Liver (tissue), 8 donors: ENCODE measurements at regions not wholly inside any gene's neighbourhood (a gene's known extent, or its start where the extent isn't known, plus 50 kb on each side); places are given as distances from the start of the nearest gene placed in this dataset.

Experiments used
- DNase-seq: peaks from one replicate; pipeline ENCODE4 v3.0.0-alpha.2; 2017; ENCODE audit warnings: low spot score
- H3K27ac ChIP-seq, 2 donors: one replicate each; pipeline ENCODE4 v1.7.0; 2013; ENCODE audit warnings: inconsistent platforms in 2 of 2, low read length in 2 of 2, control low read depth in 1 of 2, low read depth in 1 of 2, mild to moderate bottlenecking in 1 of 2
- H3K27me3 ChIP-seq, 4 donors: one replicate each; pipeline versions ENCODE4 v1.6.1 to v1.7.0; 2013; ENCODE audit warnings: low read length in 3 of 4, inconsistent platforms in 1 of 4, mild to moderate bottlenecking in 1 of 4, moderate library complexity in 1 of 4; ENCODE audit not compliant: control insufficient read depth in 4 of 4, insufficient read depth in 4 of 4
- H3K36me3 ChIP-seq, 4 donors: one replicate each; pipeline versions ENCODE4 v1.6.1 to v1.7.0; 2013; ENCODE audit warnings: low read length in 3 of 4, mild to moderate bottlenecking in 3 of 4, low read depth in 1 of 4, moderate library complexity in 1 of 4; ENCODE audit not compliant: control insufficient read depth in 4 of 4, insufficient read depth in 3 of 4
- H3K4me1 ChIP-seq, 4 donors: one replicate each; pipeline versions ENCODE4 v1.6.1 to v1.7.0; 2013; ENCODE audit warnings: low read length in 3 of 4, mild to moderate bottlenecking in 3 of 4, moderate library complexity in 1 of 4; ENCODE audit not compliant: control insufficient read depth in 4 of 4, insufficient read depth in 4 of 4
- H3K4me3 ChIP-seq, 3 donors: one replicate each; pipeline versions ENCODE4 v1.6.1 to v1.7.0; 2013; ENCODE audit warnings: low read length in 3 of 3, control low read depth in 1 of 3, low read depth in 1 of 3, mild to moderate bottlenecking in 1 of 3
- H3K9ac ChIP-seq, 2 donors: one replicate each; pipeline ENCODE4 v1.7.0; 2013; ENCODE audit warnings: low read length in 2 of 2, mild to moderate bottlenecking in 2 of 2, moderate library complexity in 2 of 2, control low read depth in 1 of 2, low read depth in 1 of 2
- H3K9me3 ChIP-seq, 4 donors: one replicate each; pipeline versions ENCODE4 v1.6.1 to v1.7.0; 2013; ENCODE audit warnings: low read length in 3 of 4; ENCODE audit not compliant: control insufficient read depth in 4 of 4
- CTCF ChIP-seq: fragments of 150-350 bp; IDR thresholded peaks from 2 replicates; pipeline ENCODE4 v1.5.1; 2017; ENCODE audit warnings: improper control_type of control experiment, low read depth, low read length; ENCODE audit not compliant: missing input control
- EGR1 ChIP-seq, 2 donors: IDR thresholded peaks; 2 replicates each; pipeline ENCODE4 v1.6.1; 2016 to 2018; ENCODE audit warnings: antibody characterized with exemption in 2 of 2, low read depth in 2 of 2
- FOXA1 ChIP-seq: IDR thresholded peaks from 2 replicates; pipeline ENCODE4 v1.6.1; 2016; ENCODE audit warnings: antibody characterized with exemption
- FOXA2 ChIP-seq: IDR thresholded peaks from 2 replicates; pipeline ENCODE4 v1.6.1; 2016; ENCODE audit warnings: antibody characterized with exemption
- HNF4A ChIP-seq, 2 donors: conservative IDR thresholded peaks; 2 replicates each; pipeline ENCODE4 v1.6.1; 2016; ENCODE audit warnings: antibody characterized with exemption in 2 of 2, mild to moderate bottlenecking in 2 of 2
- HNF4G ChIP-seq: IDR thresholded peaks from 2 replicates; pipeline ENCODE4 v1.6.1; 2016; ENCODE audit warnings: antibody characterized with exemption
- JUND ChIP-seq, 2 donors: IDR thresholded peaks; 2 replicates each; pipeline ENCODE4 v1.6.1; 2016; ENCODE audit warnings: antibody characterized with exemption in 2 of 2
- NR2F2 ChIP-seq: IDR thresholded peaks from 2 replicates; pipeline ENCODE4 v1.6.1; 2016; ENCODE audit warnings: antibody characterized with exemption
- RAD21 ChIP-seq, 2 donors: IDR thresholded peaks; 2 replicates each; pipeline ENCODE4 v1.6.1; 2016; ENCODE audit warnings: antibody characterized with exemption in 2 of 2, mild to moderate bottlenecking in 2 of 2
- RXRA ChIP-seq, 2 donors: IDR thresholded peaks; 2 replicates each; pipeline ENCODE4 v1.6.1; 2017 to 2018; ENCODE audit warnings: antibody characterized with exemption in 2 of 2, mild to moderate bottlenecking in 1 of 2
- SP1 ChIP-seq: IDR thresholded peaks from 2 replicates; pipeline ENCODE4 v1.6.1; 2018; ENCODE audit warnings: antibody characterized with exemption, mild to moderate bottlenecking
- TAF1 ChIP-seq: conservative IDR thresholded peaks from 2 replicates; pipeline ENCODE4 v1.6.1; 2016; ENCODE audit warnings: antibody characterized with exemption, mild to moderate bottlenecking
- YY1 ChIP-seq: IDR thresholded peaks from 2 replicates; pipeline ENCODE4 v1.6.1; 2016; ENCODE audit warnings: antibody characterized with exemption, mild to moderate bottlenecking
- WGBS: extraction: QIAGEN DNeasy Blood & Tissue Kit; methylation state at CpG from one replicate; pipeline ENCODE4 v1.1.7; 2013; 5-methylcytosine and 5-hydroxymethylcytosine counted together
- TF ChIP-seq, protein P1 (sequence below): IDR thresholded peaks from 2 replicates; pipeline ENCODE4 v1.6.1; 2016; ENCODE audit warnings: antibody characterized with exemption
- TF ChIP-seq, protein P2 (sequence below): IDR thresholded peaks from 2 replicates; pipeline ENCODE4 v1.6.1; 2016; ENCODE audit warnings: antibody characterized with exemption
- TF ChIP-seq, protein P3 (sequence below): IDR thresholded peaks from 2 replicates; pipeline ENCODE4 v1.6.1; 2016; ENCODE audit warnings: antibody characterized with exemption
- donor health status: healthy.
- donor health status: healthy.
- donor health status: healthy.
- donor health status: healthy.
- donor health status: healthy.

DNA sequence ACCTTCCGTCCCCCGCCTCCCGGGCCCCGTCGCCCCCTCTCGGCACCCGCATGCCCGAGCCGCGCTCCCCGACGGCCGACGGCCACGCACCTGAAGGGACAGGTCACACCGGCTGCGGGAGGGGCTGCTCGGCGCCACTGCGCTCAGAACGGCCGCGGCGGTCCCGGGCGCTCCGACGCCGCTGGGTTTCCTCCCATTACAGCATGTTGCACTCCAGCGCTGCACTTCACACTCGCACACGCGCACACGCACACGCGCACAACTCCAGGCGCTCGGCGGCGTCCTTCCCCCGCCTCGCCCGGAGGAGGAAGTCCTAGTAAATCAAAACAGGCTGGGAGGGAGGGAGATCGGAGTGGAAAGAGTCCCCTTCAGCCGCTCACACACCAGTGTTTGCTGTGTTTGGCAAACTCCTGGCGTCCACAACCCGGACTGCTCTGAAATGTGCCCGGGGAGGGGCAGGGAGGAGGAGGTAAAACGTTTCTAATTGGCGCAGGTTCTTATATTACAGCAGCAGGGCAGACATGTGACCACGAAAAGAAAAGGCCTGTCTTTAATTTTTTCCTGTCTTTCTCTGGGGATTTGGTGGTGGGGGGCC is 76.7 kb upstream of the VGLL4 start (continued):
- TF ChIP-seq CTCF = peak; percentile 9
- no peak for TF ChIP-seq HNF4G

GRCh38 chr3:11719406-11720303 is 75.9 kb upstream of the VGLL4 start:
- H3K4me3 ChIP-seq = peak overlapping the region; percentile 97 to 98 (median 97)
- H3K27ac ChIP-seq = peak overlapping the region; percentile 86 to 90
- WGBS = under 1% methylated on average over 121 of the region's 121 CpGs
- H3K9me3 ChIP-seq = no peaks in the 10 kb centered on the region
- TF ChIP-seq, protein P1, sequence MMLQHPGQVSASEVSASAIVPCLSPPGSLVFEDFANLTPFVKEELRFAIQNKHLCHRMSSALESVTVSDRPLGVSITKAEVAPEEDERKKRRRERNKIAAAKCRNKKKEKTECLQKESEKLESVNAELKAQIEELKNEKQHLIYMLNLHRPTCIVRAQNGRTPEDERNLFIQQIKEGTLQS = no peak
- TF ChIP-seq JUND (IDR thresholded peaks at IDR 0.05) (no peak), HNF4G (no peak), HNF4A (conservative IDR thresholded peaks at IDR 0.05) (no peak), YY1 (no peak), NR2F2 (no peak), SP1 (no peak), RXRA (IDR thresholded peaks at IDR 0.05) (no peak), EGR1 (IDR thresholded peaks at IDR 0.05; ENCODE audit: low read depth in 2 of 2) (no peak), FOXA2 (no peak), RAD21 (IDR thresholded peaks at IDR 0.05) (no peak), CTCF (no peak), TAF1 (no peak), FOXA1 (no peak)
- TF ChIP-seq, protein P2, sequence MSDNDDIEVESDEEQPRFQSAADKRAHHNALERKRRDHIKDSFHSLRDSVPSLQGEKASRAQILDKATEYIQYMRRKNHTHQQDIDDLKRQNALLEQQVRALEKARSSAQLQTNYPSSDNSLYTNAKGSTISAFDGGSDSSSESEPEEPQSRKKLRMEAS = no peak
- TF ChIP-seq, protein P3, sequence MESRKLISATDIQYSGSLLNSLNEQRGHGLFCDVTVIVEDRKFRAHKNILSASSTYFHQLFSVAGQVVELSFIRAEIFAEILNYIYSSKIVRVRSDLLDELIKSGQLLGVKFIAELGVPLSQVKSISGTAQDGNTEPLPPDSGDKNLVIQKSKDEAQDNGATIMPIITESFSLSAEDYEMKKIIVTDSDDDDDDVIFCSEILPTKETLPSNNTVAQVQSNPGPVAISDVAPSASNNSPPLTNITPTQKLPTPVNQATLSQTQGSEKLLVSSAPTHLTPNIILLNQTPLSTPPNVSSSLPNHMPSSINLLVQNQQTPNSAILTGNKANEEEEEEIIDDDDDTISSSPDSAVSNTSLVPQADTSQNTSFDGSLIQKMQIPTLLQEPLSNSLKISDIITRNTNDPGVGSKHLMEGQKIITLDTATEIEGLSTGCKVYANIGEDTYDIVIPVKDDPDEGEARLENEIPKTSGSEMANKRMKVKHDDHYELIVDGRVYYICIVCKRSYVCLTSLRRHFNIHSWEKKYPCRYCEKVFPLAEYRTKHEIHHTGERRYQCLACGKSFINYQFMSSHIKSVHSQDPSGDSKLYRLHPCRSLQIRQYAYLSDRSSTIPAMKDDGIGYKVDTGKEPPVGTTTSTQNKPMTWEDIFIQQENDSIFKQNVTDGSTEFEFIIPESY = no peak
- peaks cover 3 to 25% (median 16%) of the 10 kb centered on the region in 4 donors for H3K4me1 ChIP-seq
- no peaks in the 10 kb centered on the region for H3K36me3 ChIP-seq
- peak overlapping the region in 1 of 2 donors; percentile 74 for H3K9ac ChIP-seq
- H3K27me3 ChIP-seq = no peaks in the 10 kb centered on the region
- peak; percentile 76 for DNase-seq
